ENCODE measurements at regions not wholly inside any gene's neighbourhood (a gene's known extent, or its start where the extent isn't known, plus 50 kb on each side); places are given as distances from the start of the nearest gene placed in this dataset.

GRCh38 chr13:55464222-55464621 lies 1676.5 kb upstream of the PRR20A start:
- POLR2A ChIA-PET (ENCODE audit: low non-redundant PET), result no interaction called here
- DNase-seq (ENCODE audit: low spot score), result no peak
- CTCF ChIA-PET, result no interaction called here
- no peak for TF ChIP-seq CTCF (conservative IDR thresholded peaks at IDR 0.05; ENCODE audit: low read depth)
- no peak overlapping the region for H3K27ac ChIP-seq

GRCh38 chr13:55467476-55467875 lies 1673.2 kb upstream of the PRR20A start:
- ChIA-PET CTCF (interaction anchor here (0.5 to 0.6 kb wide), 2 partner anchors 216 to 1008 kb away, joined by 4 to 5 read pairs; no protein-coding TSS in a partner anchor), POLR2A (ENCODE audit: low non-redundant PET) (no interaction called here)
- H3K27ac ChIP-seq, result no peak overlapping the region
- no peak for TF ChIP-seq CTCF (conservative IDR thresholded peaks at IDR 0.05; ENCODE audit: low read depth)
- no peak for DNase-seq (ENCODE audit: low spot score)

- ChIA-PET CTCF (interaction anchor here (0.6 kb wide), 1 partner anchor 447 kb away, joined by 7 read pairs; no protein-coding TSS in a partner anchor), POLR2A (ENCODE audit: low non-redundant PET) (no interaction called here)
- no peak for TF ChIP-seq CTCF (conservative IDR thresholded peaks at IDR 0.05; ENCODE audit: low read depth)
- H3K27ac ChIP-seq, result no peak overlapping the region
- DNase-seq (ENCODE audit: low spot score), result no peak
Observed at GRCh38 chr13:55483626-55484158, 1657.0 kb upstream of the PRR20A start.

- H3K27ac ChIP-seq, result no peak overlapping the region
- TF ChIP-seq CTCF (conservative IDR thresholded peaks at IDR 0.05; ENCODE audit: low read depth), result no peak
- POLR2A ChIA-PET (ENCODE audit: low non-redundant PET), result no interaction called here
- CTCF ChIA-PET, result no interaction called here
- DNase-seq (ENCODE audit: low spot score), result no peak
Observed at GRCh38 chr13:55493297-55493696, 1647.4 kb upstream of the PRR20A start.

- H3K27ac ChIP-seq, result no peak overlapping the region
- TF ChIP-seq CTCF (conservative IDR thresholded peaks at IDR 0.05; ENCODE audit: low read depth), result no peak
- POLR2A ChIA-PET (ENCODE audit: low non-redundant PET), result no interaction called here
- no peak for DNase-seq (ENCODE audit: low spot score)
- CTCF ChIA-PET, result no interaction called here
Observed at GRCh38 chr13:55497486-55497885, 1643.2 kb upstream of the PRR20A start.

- ChIA-PET POLR2A (ENCODE audit: low non-redundant PET) (no interaction called here), CTCF (no interaction called here)
- TF ChIP-seq CTCF (conservative IDR thresholded peaks at IDR 0.05; ENCODE audit: low read depth), result no peak
- H3K27ac ChIP-seq, result no peak overlapping the region
- no peak for DNase-seq (ENCODE audit: low spot score)
Observed at GRCh38 chr13:55500694-55501093, 1640.0 kb upstream of the PRR20A start.

Data from RWPE1 (cell line).